Stimulated activated effector memory CD8-positive, alpha-beta T cell treated with anti-CD3 and anti-CD28 coated beads, Interleukin-12 subunit alpha, Interleukin-12 subunit beta, amount 100 ng/mL, for 72 hours (primary cell): ENCODE measurements at regions not wholly inside any gene's neighbourhood (a gene's known extent, or its start where the extent isn't known, plus 50 kb on each side); places are given as distances from the start of the nearest gene placed in this dataset.
"Not testable (repeated sequence)": the region's sequence is repeated elsewhere in the genome, so short reads cannot be mapped to it uniquely, and the experiment has no call there.

Source experiments
- ATAC-seq: fragments of 150-1000 bp; cut with Tn5 transposase; 2 replicates; pipeline ENCODE4 v1.10.0; 2021
- DNase-seq, 2 donors: peaks; one replicate each; pipeline ENCODE4 v3.0.0; 2021 to 2022; ENCODE audit warnings: low spot score in 2 of 2
- H3K27ac Mint-ChIP-seq: one replicate; pipeline ENCODE4 v1.8.0; 2022; ENCODE audit warnings: mild to moderate bottlenecking, mixed read lengths
- H3K36me3 Mint-ChIP-seq: one replicate; pipeline ENCODE4 v1.8.0; 2022; ENCODE audit warnings: mild to moderate bottlenecking, mixed read lengths
- H3K4me1 Mint-ChIP-seq: one replicate; pipeline ENCODE4 v1.8.0; 2022; ENCODE audit warnings: mixed read lengths
- H3K4me3 Mint-ChIP-seq: one replicate; pipeline ENCODE4 v1.8.0; 2022; ENCODE audit warnings: mild to moderate bottlenecking, mixed read lengths
- H3K9me3 Mint-ChIP-seq: one replicate; pipeline ENCODE4 v1.8.0; 2022; ENCODE audit warnings: mixed read lengths

- Mint-ChIP-seq H3K27ac (no peak overlapping the region), H3K9me3 (peaks cover 8% of the 10 kb centered on the region), H3K4me1 (no peaks in the 10 kb centered on the region), H3K4me3 (no peak overlapping the region), H3K36me3 (no peaks in the 10 kb centered on the region)
- DNase-seq (no peak), ATAC-seq (no peak)
Measured at GRCh38 chr6:23732521-23732920, 393.5 kb upstream of the NRSN1 start.

DNA sequence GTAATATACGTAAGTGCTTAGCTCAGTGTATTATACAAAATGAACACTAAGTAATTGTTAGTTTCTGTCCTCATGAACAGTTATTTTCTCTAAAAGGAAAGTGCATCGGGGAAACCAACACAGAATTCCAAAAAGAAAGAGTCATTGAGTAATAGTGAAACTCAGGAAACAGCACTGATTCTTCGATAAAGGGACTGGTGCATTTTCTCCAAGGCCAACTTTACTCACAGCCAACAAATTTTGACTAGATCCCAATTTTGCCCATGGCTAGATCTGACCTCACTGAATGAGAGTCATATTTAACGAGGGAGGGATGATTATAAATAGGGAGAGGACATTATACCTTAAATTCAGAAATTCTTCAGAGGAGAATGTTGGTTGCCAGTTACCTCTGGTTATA lies 390.9 kb upstream of the NRSN1 start:
- DNase-seq: no peak
- H3K9me3 Mint-ChIP-seq: peaks cover 5% of the 10 kb centered on the region
- no peak overlapping the region for H3K27ac Mint-ChIP-seq
- H3K4me1 Mint-ChIP-seq: no peaks in the 10 kb centered on the region
- no peak overlapping the region for H3K4me3 Mint-ChIP-seq
- no peak for ATAC-seq
- no peaks in the 10 kb centered on the region for H3K36me3 Mint-ChIP-seq

- DNase-seq: no peak
- H3K4me1 Mint-ChIP-seq: no peaks in the 10 kb centered on the region
- peaks cover 2% of the 10 kb centered on the region for H3K9me3 Mint-ChIP-seq
- no peak overlapping the region for H3K4me3 Mint-ChIP-seq
- ATAC-seq: no peak
- no peak overlapping the region for H3K27ac Mint-ChIP-seq
- no peaks in the 10 kb centered on the region for H3K36me3 Mint-ChIP-seq
Measured at GRCh38 chr6:23736577-23736976, 389.4 kb upstream of the NRSN1 start.

GRCh38 chr6:23747239-23747638 lies 378.8 kb upstream of the NRSN1 start:
- DNase-seq (no peak), ATAC-seq (no peak)
- H3K36me3 Mint-ChIP-seq: no peaks in the 10 kb centered on the region
- H3K27ac Mint-ChIP-seq: no peak overlapping the region
- no peak overlapping the region for H3K4me3 Mint-ChIP-seq
- peaks cover 2% of the 10 kb centered on the region for H3K9me3 Mint-ChIP-seq
- no peaks in the 10 kb centered on the region for H3K4me1 Mint-ChIP-seq

- peaks cover 3% of the 10 kb centered on the region for H3K9me3 Mint-ChIP-seq
- no peaks in the 10 kb centered on the region for H3K36me3 Mint-ChIP-seq
- no peaks in the 10 kb centered on the region for H3K4me1 Mint-ChIP-seq
- no peak overlapping the region for H3K4me3 Mint-ChIP-seq
- H3K27ac Mint-ChIP-seq: no peak overlapping the region
- no peak for DNase-seq
- no peak for ATAC-seq
Measured at GRCh38 chr6:23752414-23752813, 373.6 kb upstream of the NRSN1 start.

DNA sequence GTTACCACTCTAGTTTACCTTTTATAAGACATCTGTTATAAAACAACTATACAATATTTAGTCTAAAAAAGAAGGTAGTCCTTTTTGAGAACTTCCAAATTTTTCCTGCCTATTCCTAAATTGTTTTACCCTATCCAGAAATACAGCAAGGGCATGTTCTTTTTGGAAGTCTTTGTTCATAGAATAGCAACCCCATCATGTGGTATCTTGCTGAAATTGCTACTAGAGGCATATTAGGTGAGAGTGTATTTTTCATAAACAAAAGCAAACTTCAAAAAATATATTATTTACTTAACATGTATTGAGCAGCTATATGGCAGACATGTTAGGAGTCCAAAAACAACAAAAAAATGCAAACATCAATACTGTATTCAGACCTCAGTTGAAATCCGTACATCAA lies 371.8 kb upstream of the NRSN1 start:
- H3K9me3 Mint-ChIP-seq: peaks cover 4% of the 10 kb centered on the region
- no peak overlapping the region for H3K4me3 Mint-ChIP-seq
- DNase-seq: no peak
- no peak for ATAC-seq
- no peaks in the 10 kb centered on the region for H3K36me3 Mint-ChIP-seq
- H3K4me1 Mint-ChIP-seq: no peaks in the 10 kb centered on the region
- H3K27ac Mint-ChIP-seq: no peak overlapping the region

DNA sequence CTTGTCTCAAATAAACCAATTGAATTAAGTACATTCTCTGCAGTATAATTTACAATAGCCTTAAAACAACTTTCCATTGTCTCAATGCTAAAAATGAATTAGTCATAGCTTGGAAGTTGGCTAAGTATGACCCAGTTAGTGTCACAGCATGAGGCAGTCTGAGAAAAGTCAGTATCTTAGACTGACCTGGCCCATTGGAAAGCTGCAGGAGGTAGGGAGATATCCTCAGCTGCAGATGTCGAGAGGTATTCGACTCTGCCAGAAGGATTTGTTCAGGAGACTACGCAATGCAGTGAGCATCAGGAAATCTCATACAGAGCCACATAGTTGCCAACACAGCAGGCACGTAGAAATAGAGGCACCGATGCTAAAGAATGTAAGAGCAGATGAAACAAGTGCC lies 350.9 kb upstream of the NRSN1 start:
- no peak overlapping the region for H3K27ac Mint-ChIP-seq
- H3K9me3 Mint-ChIP-seq: peaks cover 5% of the 10 kb centered on the region
- H3K36me3 Mint-ChIP-seq: no peaks in the 10 kb centered on the region
- H3K4me1 Mint-ChIP-seq: no peaks in the 10 kb centered on the region
- no peak overlapping the region for H3K4me3 Mint-ChIP-seq
- no peak for ATAC-seq
- DNase-seq: no peak

DNA sequence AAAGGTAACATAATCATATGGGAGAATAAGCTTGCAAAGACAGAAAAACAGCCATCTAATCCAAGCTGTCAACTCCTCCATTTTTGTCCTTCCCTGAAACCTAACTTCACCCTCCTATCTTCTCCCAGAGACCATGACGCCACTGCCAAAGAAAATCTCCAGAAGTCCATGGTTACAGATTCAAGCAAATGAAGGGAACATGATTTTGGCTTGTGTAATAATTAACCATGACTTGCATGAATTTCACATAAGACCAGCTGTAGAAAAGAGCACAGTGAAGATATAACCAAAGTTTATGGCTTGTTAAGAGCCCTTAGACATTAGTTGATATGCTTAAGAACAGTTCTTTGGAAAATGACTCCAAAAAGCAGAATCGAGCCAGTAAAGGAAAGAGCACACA lies 342.1 kb upstream of the NRSN1 start:
- peaks cover 3% of the 10 kb centered on the region for H3K9me3 Mint-ChIP-seq
- no peaks in the 10 kb centered on the region for H3K4me1 Mint-ChIP-seq
- no peak overlapping the region for H3K27ac Mint-ChIP-seq
- H3K4me3 Mint-ChIP-seq: no peak overlapping the region
- no peaks in the 10 kb centered on the region for H3K36me3 Mint-ChIP-seq
- ATAC-seq: no peak
- DNase-seq: no peak

DNA sequence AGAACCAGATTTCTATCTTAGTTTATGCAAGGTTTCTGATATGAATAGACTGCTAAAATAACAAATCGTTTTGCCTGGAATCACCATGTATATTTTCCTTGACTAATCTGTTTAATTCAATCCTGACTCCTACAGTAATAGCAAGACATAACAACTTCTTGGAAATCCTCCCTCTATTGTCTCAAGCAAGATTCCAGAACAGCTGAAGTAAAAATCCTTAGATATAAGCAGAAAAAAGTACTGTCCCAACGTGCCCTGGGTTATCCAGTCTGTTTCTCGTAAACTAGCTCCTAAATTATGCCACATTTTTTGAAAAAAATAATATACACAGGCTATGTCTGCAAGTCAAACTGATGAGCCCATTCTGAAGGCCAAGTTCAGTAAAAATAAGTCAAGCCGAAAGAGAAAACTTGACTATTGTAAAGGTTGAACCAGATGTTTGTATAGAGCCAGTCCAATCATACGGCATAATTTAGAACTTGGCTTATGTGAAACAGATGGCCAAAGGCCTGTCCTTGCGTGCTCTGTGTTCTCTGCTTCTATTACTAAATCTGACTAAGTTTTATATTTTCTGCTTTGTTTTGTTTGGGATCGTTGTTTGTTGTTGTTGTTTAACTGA lies 341.6 kb upstream of the NRSN1 start:
- Mint-ChIP-seq H3K4me3 (no peak overlapping the region), H3K27ac (no peak overlapping the region), H3K9me3 (peaks cover 3% of the 10 kb centered on the region), H3K36me3 (no peaks in the 10 kb centered on the region), H3K4me1 (no peaks in the 10 kb centered on the region)
- no peak for DNase-seq
- ATAC-seq: no peak

GRCh38 chr6:23790756-23791155 lies 335.3 kb upstream of the NRSN1 start:
- ATAC-seq (no peak), DNase-seq (no peak)
- H3K4me1 Mint-ChIP-seq: no peaks in the 10 kb centered on the region
- no peak overlapping the region for H3K27ac Mint-ChIP-seq
- peaks cover 6% of the 10 kb centered on the region for H3K9me3 Mint-ChIP-seq
- H3K36me3 Mint-ChIP-seq: no peaks in the 10 kb centered on the region
- no peak overlapping the region for H3K4me3 Mint-ChIP-seq

GRCh38 chr6:23797041-23797440 lies 329.0 kb upstream of the NRSN1 start:
- ATAC-seq (no peak), DNase-seq (no peak)
- H3K4me1 Mint-ChIP-seq: no peaks in the 10 kb centered on the region
- no peak overlapping the region for H3K27ac Mint-ChIP-seq
- H3K4me3 Mint-ChIP-seq: no peak overlapping the region
- no peaks in the 10 kb centered on the region for H3K36me3 Mint-ChIP-seq
- peaks cover 11% of the 10 kb centered on the region for H3K9me3 Mint-ChIP-seq

DNA sequence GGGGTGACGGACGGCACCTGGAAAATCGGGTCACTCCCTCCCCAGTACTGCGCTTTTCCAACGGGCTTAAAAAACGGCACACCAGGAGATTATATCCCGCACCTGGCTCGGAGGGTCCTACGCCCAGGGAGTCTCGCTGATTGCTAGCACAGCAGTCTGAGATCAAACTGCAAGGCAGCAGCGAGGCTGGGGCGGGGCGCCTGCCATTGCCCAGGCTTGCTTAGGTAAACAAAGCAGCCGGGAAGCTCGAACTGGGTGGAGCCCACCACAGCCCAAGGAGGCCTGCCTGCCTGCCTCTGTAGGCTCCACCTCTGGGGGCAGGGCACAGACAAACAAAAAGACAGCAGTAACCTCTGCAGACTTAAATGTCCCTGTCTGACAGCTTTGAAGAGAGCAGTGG lies 321.7 kb upstream of the NRSN1 start:
- H3K27ac Mint-ChIP-seq, H3K36me3 Mint-ChIP-seq, H3K4me1 Mint-ChIP-seq, H3K9me3 Mint-ChIP-seq, ATAC-seq, DNase-seq, H3K4me3 Mint-ChIP-seq: not testable (repeated sequence)

- not testable (repeated sequence) for H3K36me3 Mint-ChIP-seq, DNase-seq, H3K4me1 Mint-ChIP-seq, H3K27ac Mint-ChIP-seq, H3K4me3 Mint-ChIP-seq, ATAC-seq
- H3K9me3 Mint-ChIP-seq: peaks cover 11% of the 10 kb centered on the region
Measured at GRCh38 chr6:23821141-23821540, 304.9 kb upstream of the NRSN1 start.

DNA sequence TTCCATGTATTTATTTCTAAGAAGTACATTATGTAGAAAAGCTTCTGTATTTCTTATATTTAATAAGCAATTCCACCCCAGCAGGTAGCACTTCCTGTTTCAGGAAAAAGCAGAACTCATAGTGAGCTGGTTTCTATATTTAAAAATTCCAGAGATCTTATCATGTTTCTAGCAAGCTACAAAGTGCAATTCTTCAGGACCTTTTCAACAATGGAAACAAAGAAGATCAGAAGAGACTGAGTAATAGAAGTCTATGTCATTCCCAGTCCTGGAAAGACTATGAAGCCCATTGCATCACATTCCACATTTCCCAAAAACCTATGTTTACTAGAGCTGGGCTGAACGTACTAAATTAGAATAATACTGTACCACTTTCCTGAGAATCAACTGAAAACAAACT lies 302.6 kb upstream of the NRSN1 start:
- H3K36me3 Mint-ChIP-seq: no peaks in the 10 kb centered on the region
- no peak overlapping the region for H3K4me3 Mint-ChIP-seq
- DNase-seq: no peak
- H3K27ac Mint-ChIP-seq: no peak overlapping the region
- H3K9me3 Mint-ChIP-seq: peaks cover 8% of the 10 kb centered on the region
- no peak for ATAC-seq
- no peaks in the 10 kb centered on the region for H3K4me1 Mint-ChIP-seq

GRCh38 chr6:23826572-23826971 lies 299.4 kb upstream of the NRSN1 start:
- Mint-ChIP-seq H3K4me3 (no peak overlapping the region), H3K27ac (no peak overlapping the region), H3K9me3 (peaks cover 11% of the 10 kb centered on the region), H3K4me1 (no peaks in the 10 kb centered on the region), H3K36me3 (no peaks in the 10 kb centered on the region)
- no peak for ATAC-seq
- DNase-seq: no peak

GRCh38 chr6:23828861-23829260 lies 297.2 kb upstream of the NRSN1 start:
- DNase-seq: no peak
- no peak for ATAC-seq
- Mint-ChIP-seq H3K4me3 (no peak overlapping the region), H3K36me3 (no peaks in the 10 kb centered on the region), H3K27ac (no peak overlapping the region), H3K9me3 (peaks cover 18% of the 10 kb centered on the region), H3K4me1 (no peaks in the 10 kb centered on the region)

DNA sequence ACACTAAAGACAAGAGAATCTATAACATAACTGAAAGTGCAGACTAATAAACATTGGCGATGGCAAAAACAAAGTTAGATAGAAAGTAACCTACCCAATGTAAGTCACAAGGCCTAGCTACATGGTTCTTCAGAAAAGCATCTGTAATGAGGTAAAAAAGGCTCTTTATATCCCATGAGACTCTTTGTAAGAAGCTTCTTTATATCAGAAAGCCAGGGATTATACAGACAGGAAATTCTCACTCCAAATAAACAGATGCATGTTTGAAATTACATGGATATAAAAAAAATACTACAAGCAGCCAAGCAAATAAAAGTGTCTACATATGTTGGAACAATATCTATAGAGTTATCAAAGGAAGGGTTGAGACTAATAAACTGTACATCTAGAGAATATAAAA lies 284.9 kb upstream of the NRSN1 start:
- ATAC-seq: no peak
- Mint-ChIP-seq H3K36me3 (no peaks in the 10 kb centered on the region), H3K27ac (no peak overlapping the region), H3K9me3 (peaks cover 3% of the 10 kb centered on the region), H3K4me1 (no peaks in the 10 kb centered on the region), H3K4me3 (no peak overlapping the region)
- DNase-seq: no peak
